ENCODE measurements at regions not wholly inside any gene's neighbourhood (a gene's known extent, or its start where the extent isn't known, plus 50 kb on each side); places are given as distances from the start of the nearest gene placed in this dataset.

DNA sequence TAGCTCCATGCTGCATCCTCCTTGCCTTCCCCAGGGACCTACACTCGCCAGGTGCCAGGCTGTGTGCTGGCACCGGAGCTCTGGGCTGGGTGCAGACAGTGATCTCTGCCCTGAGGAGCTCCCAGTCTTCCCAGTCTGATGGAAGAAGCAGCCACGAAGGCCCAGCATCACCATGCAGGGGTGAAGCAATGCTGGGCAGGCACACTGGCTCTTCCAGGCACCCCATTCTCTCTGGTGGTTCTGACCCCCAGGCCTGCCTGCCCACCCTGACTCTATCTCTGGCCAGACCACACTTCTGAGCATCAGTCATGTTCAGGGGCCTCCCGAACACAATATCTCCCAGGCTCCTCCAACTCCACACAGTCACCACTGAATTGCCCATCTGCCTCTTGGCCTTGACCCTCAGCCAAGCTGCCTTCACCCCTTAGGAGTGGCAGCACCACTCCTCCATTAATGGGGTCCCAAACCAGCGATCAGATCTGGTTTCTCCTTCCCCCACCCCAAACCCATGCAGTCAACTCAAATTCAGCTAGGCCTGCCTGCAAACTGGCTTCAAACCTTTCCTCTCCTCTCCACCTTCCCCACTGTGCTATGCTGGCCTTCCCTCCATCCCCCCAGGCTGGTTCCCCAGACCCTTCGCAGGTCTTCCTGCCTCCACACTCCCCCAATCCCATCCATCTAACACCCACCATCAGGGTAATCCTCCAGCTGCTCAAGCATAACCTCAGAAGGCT is 102.7 kb upstream of the MVB12B start:
- TF ChIP-seq CEBPB (IDR thresholded peaks at IDR 0.05; ENCODE audit: borderline replicate concordance in 1 of 2, low read depth in 2 of 2, low read length in 2 of 2) (no peak), RB1 (IDR thresholded peaks at IDR 0.05; ENCODE audit: borderline replicate concordance) (no peak), NBN (IDR thresholded peaks at IDR 0.05) (no peak)

Data from GM12878 (cell line).